SK-N-SH (cell line): ENCODE measurements at regions not wholly inside any gene's neighbourhood (a gene's known extent, or its start where the extent isn't known, plus 50 kb on each side); places are given as distances from the start of the nearest gene placed in this dataset.

ENCODE experiments used
- CTCF ChIP-seq: fragments of 200-600 bp; sonication (generic); IDR thresholded peaks from 2 replicates; pipeline ENCODE4 v1.6.1; 2017; ENCODE audit warnings: antibody characterized with exemption, mild to moderate bottlenecking, moderate library complexity
- EZH2phosphoT487 ChIP-seq: fragments of 200-600 bp; sonication (generic); IDR thresholded peaks from 2 replicates; pipeline ENCODE4 v1.6.1; 2017; ENCODE audit warnings: low read depth, mixed run types, mild to moderate bottlenecking, antibody characterized with exemption, moderate library complexity, borderline replicate concordance
- JUND ChIP-seq: IDR thresholded peaks from 2 replicates; pipeline ENCODE4 v1.4.0; 2012
- MXI1 ChIP-seq: IDR thresholded peaks from 2 replicates; pipeline ENCODE4 v1.6.1; 2012; ENCODE audit warnings: mild to moderate bottlenecking, low read depth, low read length, improper control_type of control experiment
- POLR2AphosphoS5 ChIP-seq: IDR thresholded peaks from 2 replicates; pipeline ENCODE4 v1.6.1; 2012; ENCODE audit warnings: low read depth, low read length
- TEAD4 ChIP-seq: IDR thresholded peaks from 2 replicates; pipeline ENCODE4 v1.4.0; 2012; ENCODE audit warnings: mild to moderate bottlenecking, borderline replicate concordance; ENCODE audit not compliant: insufficient read depth
- TF ChIP-seq, protein P1 (sequence below): IDR thresholded peaks from 2 replicates; pipeline ENCODE4; 2012
- TF ChIP-seq, protein P2 (sequence below): IDR thresholded peaks from 2 replicates; pipeline ENCODE4 v1.4.0; 2012; ENCODE audit warnings: low read depth, borderline replicate concordance

- TF ChIP-seq CTCF (no peak), POLR2AphosphoS5 (no peak), EZH2phosphoT487 (no peak), JUND (no peak), TEAD4 (no peak), MXI1 (no peak)
- TF ChIP-seq, protein P1, sequence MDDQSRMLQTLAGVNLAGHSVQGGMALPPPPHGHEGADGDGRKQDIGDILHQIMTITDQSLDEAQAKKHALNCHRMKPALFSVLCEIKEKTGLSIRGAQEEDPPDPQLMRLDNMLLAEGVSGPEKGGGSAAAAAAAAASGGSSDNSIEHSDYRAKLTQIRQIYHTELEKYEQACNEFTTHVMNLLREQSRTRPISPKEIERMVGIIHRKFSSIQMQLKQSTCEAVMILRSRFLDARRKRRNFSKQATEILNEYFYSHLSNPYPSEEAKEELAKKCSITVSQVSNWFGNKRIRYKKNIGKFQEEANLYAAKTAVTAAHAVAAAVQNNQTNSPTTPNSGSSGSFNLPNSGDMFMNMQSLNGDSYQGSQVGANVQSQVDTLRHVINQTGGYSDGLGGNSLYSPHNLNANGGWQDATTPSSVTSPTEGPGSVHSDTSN: no peak
- TF ChIP-seq, protein P2, sequence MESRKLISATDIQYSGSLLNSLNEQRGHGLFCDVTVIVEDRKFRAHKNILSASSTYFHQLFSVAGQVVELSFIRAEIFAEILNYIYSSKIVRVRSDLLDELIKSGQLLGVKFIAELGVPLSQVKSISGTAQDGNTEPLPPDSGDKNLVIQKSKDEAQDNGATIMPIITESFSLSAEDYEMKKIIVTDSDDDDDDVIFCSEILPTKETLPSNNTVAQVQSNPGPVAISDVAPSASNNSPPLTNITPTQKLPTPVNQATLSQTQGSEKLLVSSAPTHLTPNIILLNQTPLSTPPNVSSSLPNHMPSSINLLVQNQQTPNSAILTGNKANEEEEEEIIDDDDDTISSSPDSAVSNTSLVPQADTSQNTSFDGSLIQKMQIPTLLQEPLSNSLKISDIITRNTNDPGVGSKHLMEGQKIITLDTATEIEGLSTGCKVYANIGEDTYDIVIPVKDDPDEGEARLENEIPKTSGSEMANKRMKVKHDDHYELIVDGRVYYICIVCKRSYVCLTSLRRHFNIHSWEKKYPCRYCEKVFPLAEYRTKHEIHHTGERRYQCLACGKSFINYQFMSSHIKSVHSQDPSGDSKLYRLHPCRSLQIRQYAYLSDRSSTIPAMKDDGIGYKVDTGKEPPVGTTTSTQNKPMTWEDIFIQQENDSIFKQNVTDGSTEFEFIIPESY: no peak
Measured at GRCh38 chr10:131818510-131819234, 82.1 kb upstream of the PPP2R2D start.
